HuH-7 (cell line): ENCODE measurements at regions not wholly inside any gene's neighbourhood (a gene's known extent, or its start where the extent isn't known, plus 50 kb on each side); places are given as distances from the start of the nearest gene placed in this dataset.
"Not testable (repeated sequence)": the region's sequence is repeated elsewhere in the genome, so short reads cannot be mapped to it uniquely, and the experiment has no call there.

Experiments used
- DNase-seq: peaks from one replicate; pipeline ENCODE4 v3.0.0; 2011; ENCODE audit warnings: low spot score

DNA sequence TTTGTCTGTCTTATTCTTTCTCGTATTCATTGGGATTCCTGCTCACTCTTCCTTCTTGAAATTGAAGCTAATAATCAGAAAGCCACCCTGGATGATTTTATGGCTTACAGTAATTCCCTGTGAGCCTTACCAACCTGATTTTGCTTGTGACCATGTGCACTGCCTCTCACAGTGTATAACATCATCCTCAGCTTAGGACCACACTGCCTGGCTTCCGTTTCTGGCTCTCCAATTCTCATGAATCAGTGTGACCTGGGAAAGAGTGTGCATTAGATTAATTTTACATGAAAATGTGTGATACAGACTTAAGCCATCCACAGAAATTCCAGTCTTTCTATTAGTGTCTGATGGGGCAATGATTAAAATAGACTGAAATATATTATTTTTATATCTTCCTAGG is 126.8 kb upstream of the DMRT1 start:
- DNase-seq: no peak

DNA sequence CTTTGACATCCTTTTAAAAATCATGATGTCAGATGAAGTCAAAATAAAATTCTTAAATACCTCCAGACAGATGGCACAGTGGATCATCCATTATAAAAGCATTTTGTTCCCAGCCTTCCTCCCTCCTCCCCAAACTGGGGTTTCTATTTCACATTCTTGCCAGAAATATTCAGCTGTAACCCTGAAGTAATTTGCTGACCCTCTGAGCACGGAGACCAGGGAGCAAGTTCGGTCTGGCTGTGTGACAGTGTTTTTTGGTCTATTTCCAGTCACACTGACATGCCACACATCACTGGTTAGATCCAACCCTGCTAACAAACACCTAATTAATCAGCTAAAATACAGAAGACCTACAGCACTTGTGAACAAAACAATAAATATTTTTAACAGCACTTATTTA is 126.2 kb upstream of the DMRT1 start:
- DNase-seq: no peak

DNA sequence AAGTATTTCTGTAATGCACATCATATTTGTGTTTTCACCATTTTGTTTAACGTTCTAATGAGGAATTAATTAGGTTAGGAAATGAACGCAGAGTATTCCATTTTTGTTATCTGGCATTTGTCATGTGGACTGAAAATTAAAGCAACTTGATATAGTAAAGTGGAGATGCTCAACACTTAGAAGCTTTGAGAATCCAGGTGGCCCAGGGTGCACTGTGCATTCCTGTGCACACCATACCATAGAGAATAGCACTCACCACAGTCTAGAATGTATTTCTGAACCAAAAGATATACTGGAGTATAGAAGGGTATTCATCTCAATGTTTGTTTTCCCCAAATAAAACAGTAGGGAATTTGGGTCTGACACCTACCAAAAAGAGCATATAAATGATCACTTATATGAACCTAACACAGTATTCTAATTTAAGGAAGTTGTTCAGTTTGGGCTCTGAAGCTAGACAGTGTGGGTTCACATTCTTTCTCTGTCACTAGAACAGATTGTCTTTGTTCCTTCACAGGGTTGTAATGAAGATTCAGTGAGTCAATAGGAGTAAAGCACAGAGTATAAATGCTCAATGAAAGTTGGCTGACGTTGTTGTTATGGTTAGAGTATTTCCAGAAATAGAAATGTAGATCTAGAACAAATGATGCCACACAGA is 125.6 kb upstream of the DMRT1 start:
- DNase-seq: no peak

DNA sequence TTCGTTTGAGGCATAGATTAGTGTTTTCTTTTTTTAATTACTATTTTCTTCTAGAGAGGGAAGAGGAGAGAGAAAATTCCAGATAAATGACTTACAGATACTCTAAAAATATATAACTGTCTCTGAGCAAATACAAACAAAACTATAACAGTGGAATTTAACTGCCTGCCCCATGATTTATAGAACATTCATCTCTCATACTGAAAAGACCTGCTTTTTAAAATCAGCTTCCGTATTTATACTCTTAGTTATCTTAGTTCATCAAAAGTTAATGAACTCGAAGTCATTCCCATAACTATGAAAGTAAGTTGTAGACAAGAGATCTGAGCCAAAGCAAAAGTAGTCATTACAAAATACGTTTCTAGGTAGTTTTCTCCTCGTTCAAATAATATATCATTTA is 123.8 kb upstream of the DMRT1 start:
- no peak for DNase-seq

DNA sequence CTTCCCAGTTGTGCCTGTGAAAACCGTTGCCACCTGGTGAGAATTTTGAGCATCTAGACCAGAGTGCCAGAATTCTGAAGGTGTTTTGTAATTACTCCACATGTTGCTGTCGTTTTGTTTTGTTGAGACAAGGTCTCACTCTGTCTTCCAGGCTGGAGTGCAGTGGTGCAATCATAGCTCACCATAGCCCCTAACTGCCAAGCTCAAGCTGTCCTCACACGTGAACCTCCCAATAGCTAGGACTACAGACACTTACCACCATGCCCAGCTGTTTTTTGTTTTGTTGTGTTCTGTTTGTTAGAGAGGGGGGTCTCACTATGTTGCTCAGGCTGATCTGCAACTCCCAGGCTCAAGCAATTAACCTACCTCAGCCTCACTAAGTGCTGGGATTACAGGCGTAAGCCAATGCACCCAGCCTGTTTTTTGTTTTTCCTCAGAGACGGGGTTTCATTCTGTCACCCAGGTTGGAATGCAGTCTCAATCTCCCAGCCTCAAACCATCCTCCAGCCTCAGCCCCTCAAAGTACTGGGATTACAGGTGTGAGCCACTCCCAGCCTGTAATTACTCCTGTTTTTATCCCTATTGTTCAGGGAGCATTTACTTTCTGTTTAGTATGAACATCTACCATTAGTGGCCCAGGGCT is 121.1 kb upstream of the DMRT1 start:
- no peak for DNase-seq

DNA sequence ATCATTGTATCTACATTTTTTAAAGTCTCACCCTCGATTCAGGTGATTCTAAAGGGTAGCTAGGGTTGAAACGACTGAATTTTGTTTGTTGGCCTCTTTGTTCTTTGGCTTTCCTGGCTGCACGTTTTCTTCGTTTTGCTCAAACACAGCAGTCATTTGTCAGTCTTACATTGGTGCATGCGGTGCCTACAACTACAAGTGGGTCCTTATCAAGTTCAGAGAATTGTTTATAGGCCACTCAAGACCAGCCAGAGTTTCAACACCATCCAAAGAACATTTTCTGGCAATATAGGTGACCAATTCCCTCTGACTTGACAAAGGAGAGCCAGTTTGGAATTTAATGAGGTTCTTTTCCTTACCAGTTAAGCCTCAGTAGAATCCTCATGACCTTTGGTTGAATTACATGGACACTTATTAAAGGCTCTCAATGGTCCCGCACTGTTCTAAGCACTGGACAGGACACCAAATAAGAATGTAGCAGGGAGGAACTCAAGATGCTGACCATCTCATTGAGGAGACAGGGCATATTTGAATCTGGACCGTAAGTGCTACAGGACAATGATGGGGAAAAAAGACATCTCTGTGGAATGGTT is 119.0 kb upstream of the DMRT1 start:
- DNase-seq: no peak

- not testable (repeated sequence) for DNase-seq
Observed at GRCh38 chr9:724461-724860, 117.0 kb upstream of the DMRT1 start.

- no peak for DNase-seq
Observed at GRCh38 chr9:726005-726404, 115.5 kb upstream of the DMRT1 start.

DNA sequence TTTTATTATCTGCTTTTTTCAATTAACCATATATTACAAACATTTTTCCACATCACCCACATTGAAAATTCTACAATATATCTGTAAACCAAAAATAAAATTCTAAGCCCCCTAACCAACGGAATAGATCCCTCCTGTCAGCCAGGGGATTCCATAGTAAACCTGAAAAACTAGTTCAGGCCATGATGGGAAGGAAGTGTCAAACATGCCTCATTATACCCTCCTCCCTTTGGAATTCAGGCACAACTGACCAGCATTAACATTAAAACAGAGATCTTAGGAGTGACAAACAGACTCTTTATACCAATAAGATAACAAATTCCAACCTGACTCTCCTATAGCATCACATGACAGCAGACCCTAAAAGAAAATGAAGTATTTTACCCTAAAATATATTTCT is 113.7 kb upstream of the DMRT1 start:
- DNase-seq: no peak

DNA sequence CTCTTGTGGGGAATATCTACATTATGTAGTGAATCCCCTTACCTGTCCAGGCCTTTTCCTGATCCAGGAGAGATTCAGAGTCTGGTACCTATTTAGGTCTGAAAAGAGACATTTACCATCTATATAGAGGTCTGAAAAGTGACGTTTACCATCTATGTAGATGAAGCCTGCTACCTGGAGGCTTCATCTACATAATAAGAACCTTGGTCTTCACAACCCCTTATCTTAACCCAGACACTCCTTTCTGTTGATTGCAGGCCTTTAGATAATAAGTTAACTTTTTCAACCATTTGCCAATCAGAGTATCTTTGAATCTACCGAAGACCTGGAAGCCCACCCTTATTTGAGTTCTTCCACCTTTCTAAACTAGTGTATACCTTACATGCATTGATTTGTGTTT is 113.0 kb upstream of the DMRT1 start:
- DNase-seq: no peak

GRCh38 chr9:731474-731873 is 110.0 kb upstream of the DMRT1 start:
- no peak for DNase-seq

DNA sequence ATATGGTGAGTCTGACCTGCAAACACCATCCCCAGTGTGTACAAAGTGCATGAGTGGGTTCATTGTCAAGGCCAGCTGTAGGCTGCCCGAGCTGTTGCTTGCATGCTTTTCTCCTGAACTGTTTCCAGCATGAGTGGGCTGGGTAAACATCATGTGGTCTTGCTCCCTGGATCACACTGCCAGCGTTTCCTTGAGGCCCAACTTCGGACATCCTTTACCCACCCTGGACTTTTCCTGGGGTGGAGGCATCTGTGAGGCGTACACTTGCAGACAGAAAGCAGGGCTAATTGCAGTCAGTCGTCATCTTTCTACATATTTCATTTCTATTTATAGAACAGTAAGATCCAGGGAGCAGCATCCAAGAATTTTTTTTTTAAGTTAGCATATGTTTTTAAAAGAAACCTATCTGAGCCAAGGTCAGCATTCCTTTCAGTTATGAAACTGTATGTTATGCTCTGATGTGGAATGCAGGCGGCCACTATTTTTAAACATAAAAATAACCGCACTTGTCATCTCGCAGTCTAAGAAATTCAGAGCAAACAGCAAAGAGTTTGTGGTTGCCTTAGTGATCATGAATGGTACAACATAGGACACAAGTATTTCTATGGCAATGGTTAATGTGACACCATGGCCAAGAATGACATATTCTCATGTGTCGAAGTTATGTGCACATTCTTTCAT is 106.5 kb upstream of the DMRT1 start:
- DNase-seq: no peak

DNA sequence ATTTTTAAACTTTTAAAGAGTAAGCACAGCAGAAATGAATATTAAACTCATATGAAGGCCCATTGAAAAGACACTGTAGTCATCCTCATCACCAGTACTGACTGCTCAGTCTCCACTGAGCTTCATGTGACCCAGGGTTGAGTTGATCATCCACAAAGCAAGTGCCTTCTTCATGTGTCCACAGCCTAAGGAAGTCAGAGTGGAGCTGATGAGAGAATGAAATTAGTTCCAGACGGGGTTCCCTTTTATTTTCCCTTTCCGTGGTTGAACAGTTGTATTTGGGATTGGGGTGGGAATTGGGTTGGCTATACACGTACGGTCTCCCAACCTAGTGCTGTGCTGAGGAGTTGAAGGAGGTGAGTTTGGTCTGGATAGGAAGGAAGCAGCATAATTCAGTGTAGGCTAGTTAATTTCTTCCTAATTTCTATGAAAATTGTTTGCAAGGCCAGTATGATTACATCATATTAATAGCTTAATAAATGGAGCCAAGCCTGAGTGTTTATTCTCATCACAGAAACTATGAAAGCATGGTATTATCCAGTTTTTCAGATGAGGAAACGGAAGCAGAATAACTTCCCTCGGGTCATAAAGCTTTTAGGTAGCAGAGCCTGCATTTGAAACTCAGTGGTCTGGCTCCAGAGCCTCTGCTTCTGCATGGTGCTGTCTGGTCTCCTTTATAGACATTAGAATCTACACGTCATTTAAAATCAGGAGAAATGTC is 103.9 kb upstream of the DMRT1 start:
- no peak for DNase-seq

- DNase-seq: no peak
Observed at GRCh38 chr9:738209-738915, 103.1 kb upstream of the DMRT1 start.

DNA sequence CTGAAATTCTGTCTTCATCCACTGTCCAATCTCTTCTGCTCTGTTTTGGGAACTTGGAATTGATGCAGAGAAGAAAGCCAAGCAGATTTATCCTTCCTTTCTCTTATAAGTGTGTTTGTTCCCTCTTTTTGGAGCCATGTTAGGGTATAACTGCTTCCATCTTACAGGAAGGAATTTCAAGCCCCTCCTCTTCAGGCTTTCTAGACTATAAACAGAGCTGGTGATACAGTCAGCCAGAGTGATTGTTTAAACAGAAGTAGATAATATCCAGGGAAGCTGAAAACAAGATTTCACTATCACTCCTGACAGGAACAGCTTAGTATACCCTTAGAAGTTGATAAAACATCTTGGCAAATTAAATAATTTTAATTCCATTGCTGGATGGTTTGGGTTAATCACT is 102.1 kb upstream of the DMRT1 start:
- DNase-seq: no peak

GRCh38 chr9:740221-740620 is 101.3 kb upstream of the DMRT1 start:
- no peak for DNase-seq

- DNase-seq: no peak
Observed at GRCh38 chr9:742104-742503, 99.4 kb upstream of the DMRT1 start.

GRCh38 chr9:742914-743589 is 98.4 kb upstream of the DMRT1 start:
- no peak for DNase-seq

DNA sequence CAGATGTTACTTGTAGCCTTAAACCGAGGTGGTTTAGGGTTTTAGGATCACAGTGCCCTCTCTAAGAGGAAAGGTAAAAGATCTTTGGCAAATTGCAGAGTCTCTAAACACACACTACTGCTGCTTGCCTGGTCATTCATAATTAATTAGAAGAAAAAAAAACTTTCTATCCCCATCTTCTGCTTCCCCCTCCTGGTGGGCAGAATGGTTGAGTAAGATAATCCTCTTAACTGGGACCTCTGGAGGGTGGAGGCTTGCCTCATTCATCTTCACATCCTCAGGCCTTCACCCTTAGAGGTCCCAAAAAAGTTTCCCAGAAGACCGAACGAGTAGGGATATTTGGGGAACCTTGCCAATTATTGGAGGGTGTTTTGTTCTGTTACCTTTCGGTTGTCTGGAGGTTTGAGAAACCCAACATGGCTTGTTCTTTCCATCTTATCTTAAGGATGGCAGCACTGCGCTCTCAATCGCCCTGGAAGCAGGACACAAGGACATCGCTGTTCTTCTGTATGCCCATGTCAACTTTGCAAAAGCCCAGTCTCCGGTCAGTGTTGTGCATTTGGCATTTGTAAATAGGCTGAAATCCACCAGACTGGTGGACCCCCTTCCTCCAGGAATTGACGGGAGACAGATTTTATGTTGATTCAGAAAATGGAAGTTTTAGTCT is 97.3 kb upstream of the DMRT1 start:
- DNase-seq: no peak

DNA sequence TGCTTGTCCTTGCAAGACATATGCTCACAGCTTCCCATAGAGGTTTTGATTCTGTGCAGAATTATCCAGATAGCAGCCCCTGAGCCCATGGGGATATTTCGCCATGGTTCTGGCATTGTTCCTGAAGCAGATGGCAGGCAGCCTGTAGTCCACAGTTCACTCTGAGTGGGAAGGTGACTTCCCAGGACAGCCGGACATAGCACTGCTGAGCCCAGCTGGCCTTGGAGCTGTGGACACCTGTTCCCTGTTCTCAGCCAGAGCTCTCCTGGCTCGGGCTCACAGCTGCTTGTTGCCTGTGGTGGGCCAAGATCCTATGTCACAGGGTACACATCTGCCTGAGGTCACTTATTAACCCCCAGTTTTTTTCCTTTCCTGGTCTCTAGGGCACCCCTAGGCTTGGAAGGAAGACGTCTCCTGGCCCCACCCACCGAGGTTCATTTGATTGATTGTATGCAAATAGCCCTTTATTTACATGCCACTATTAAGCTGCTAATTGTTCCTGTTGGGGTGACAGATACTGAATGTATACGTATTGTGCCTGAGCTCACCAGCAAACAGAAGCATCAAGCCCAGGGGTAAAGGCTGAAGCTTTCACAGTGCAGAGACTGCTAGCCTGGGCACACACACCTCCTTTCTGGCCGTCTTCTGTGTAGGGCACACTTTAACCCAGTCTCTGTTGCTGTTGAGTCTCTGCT is 96.6 kb upstream of the DMRT1 start:
- DNase-seq: no peak
